ENCODE measurements at regions not wholly inside any gene's neighbourhood (a gene's known extent, or its start where the extent isn't known, plus 50 kb on each side); places are given as distances from the start of the nearest gene placed in this dataset.

DNA sequence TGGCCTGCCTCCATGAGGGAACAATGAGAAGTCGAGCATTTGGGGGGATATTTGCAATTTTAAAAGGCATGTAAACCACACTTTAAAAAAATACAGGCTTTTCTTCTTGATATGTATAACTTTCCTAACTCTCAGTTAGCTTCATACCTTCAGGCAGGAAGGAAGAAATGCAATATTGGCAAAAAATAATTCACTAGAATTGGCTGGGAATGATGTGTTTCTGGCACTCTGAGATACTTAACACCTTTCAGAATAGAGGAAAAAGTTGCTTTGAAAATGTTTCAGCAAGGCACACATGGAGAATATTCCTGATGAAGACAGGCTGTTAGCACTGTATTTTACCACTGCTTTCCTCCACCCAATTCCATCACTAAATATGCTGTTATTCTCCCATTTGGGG is 747.6 kb downstream of the HDGFL1 start:
- TF ChIP-seq PHF8 (IDR thresholded peaks at IDR 0.05; ENCODE audit: borderline replicate concordance, low read depth), result no peak
- TF ChIP-seq, protein P1, sequence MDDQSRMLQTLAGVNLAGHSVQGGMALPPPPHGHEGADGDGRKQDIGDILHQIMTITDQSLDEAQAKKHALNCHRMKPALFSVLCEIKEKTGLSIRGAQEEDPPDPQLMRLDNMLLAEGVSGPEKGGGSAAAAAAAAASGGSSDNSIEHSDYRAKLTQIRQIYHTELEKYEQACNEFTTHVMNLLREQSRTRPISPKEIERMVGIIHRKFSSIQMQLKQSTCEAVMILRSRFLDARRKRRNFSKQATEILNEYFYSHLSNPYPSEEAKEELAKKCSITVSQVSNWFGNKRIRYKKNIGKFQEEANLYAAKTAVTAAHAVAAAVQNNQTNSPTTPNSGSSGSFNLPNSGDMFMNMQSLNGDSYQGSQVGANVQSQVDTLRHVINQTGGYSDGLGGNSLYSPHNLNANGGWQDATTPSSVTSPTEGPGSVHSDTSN (IDR thresholded peaks at IDR 0.05), result no peak
- TF ChIP-seq, protein P2, sequence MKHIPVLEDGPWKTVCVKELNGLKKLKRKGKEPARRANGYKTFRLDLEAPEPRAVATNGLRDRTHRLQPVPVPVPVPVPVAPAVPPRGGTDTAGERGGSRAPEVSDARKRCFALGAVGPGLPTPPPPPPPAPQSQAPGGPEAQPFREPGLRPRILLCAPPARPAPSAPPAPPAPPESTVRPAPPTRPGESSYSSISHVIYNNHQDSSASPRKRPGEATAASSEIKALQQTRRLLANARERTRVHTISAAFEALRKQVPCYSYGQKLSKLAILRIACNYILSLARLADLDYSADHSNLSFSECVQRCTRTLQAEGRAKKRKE (CRISPR knock-in tag; IDR thresholded peaks at IDR 0.05; ENCODE audit: low read depth), result no peak

All from A549 (cell line).